HG03432 (cell line): ENCODE measurements at regions not wholly inside any gene's neighbourhood (a gene's known extent, or its start where the extent isn't known, plus 50 kb on each side); places are given as distances from the start of the nearest gene placed in this dataset.
"Not testable (repeated sequence)": the region's sequence is repeated elsewhere in the genome, so short reads cannot be mapped to it uniquely, and the experiment has no call there.

Source experiments
- ATAC-seq: cut with Tn5 transposase; IDR thresholded peaks from one replicate; pipeline ENCODE4 v1.9.1; 2021; ENCODE audit warnings: mild to moderate bottlenecking, moderate library complexity; ENCODE audit not compliant: unreplicated experiment

- ATAC-seq = no peak
These were observed 51.0 kb downstream of the FHIP2A start for GRCh38 chr10:114872519-114873087.

GRCh38 chr10:114874827-114875411 lies 53.3 kb downstream of the FHIP2A start:
- peak; percentile 57 for ATAC-seq

- ATAC-seq = not testable (repeated sequence)
These were observed 54.1 kb downstream of the FHIP2A start for GRCh38 chr10:114875590-114876081.

- ATAC-seq = no peak
These were observed 54.6 kb downstream of the FHIP2A start for GRCh38 chr10:114876169-114876568.

- ATAC-seq = peak; percentile 84
These were observed 55.2 kb downstream of the FHIP2A start for GRCh38 chr10:114876602-114877300.

GRCh38 chr10:114877301-114877644 lies 55.7 kb downstream of the FHIP2A start:
- no peak for ATAC-seq

- no peak for ATAC-seq
These were observed 57.5 kb downstream of the FHIP2A start for GRCh38 chr10:114879093-114879492.

- ATAC-seq = peak; percentile 65
These were observed 58.1 kb downstream of the FHIP2A start for GRCh38 chr10:114879541-114880158.

- no peak for ATAC-seq
These were observed 56.6 kb upstream of the TRUB1 start for GRCh38 chr10:114881417-114881816.

GRCh38 chr10:114881901-114882300 lies 56.1 kb upstream of the TRUB1 start:
- ATAC-seq = no peak

GRCh38 chr10:114885443-114885842 lies 52.6 kb upstream of the TRUB1 start:
- no peak for ATAC-seq
